NCI-H2171 (cell line): ENCODE measurements at regions not wholly inside any gene's neighbourhood (a gene's known extent, or its start where the extent isn't known, plus 50 kb on each side); places are given as distances from the start of the nearest gene placed in this dataset.

Experiments
- DNase-seq: peaks from one replicate; lab custom pipeline; 2025; lab: John Stamatoyannopoulos, UW

GRCh38 chrX:145630806-145631435, 186.7 kb upstream of the SLITRK2 start:
- DNase-seq, result no peak

DNA sequence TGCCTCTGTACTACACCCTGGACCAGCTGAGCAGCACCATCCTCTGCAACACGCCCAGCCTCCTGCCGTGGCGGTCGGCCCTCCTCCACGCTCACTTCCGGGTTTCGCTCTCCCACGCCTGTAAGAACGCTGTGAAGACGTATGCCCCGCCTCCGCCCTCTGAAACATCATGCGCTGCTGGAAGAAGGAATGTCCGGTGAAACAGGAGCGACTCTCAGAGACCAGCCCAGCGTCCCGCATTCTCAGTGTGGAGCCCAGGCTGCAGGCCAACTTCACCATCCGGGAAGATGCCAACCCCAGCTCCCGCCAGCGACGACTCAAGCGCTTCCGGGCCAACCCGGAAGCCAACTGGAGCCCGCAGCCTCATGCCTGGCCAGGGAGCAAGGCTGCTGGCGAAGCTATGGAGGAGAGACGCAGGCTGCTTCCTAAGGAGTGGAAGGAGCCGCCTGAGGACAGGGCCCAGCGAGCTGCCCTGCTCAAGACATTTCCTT, 186.1 kb upstream of the SLITRK2 start:
- no peak for DNase-seq

GRCh38 chrX:145654486-145654885, 163.1 kb upstream of the SLITRK2 start:
- no peak for DNase-seq

- DNase-seq, result no peak
These were observed 143.8 kb upstream of the SLITRK2 start for GRCh38 chrX:145673841-145674240.

DNA sequence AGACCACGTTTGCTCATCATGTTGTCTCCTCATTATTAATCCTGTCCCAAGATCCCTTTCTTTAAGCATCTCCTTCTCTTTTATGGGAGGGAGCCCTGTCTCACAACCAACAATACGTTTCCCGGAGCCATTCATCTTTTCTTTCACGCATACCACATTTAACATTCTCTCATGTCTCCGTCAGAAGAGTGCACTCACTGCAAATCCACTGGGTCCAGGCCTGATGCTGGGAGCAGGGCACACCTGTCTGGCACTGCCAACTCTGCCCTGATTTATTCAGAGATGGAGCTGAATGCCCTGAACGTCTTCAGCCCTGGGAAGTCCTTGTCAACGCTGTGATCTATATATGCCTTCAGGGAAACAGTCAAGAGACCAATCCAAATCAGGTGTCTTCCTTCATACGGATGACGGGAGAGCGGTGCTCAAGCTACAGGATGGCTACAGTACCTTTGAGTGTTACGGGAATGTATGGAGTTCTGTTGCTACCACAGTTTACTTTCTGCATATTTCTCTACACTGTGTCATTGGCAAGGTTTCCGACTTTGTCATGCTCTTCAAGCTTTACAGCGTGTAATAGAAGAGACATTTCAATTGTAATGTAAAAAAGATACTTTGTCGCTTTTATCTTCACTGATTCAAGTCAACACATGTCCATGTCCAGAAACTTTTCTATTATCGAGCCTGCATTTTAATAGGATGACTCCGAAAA, 140.4 kb upstream of the SLITRK2 start:
- DNase-seq, result no peak

DNA sequence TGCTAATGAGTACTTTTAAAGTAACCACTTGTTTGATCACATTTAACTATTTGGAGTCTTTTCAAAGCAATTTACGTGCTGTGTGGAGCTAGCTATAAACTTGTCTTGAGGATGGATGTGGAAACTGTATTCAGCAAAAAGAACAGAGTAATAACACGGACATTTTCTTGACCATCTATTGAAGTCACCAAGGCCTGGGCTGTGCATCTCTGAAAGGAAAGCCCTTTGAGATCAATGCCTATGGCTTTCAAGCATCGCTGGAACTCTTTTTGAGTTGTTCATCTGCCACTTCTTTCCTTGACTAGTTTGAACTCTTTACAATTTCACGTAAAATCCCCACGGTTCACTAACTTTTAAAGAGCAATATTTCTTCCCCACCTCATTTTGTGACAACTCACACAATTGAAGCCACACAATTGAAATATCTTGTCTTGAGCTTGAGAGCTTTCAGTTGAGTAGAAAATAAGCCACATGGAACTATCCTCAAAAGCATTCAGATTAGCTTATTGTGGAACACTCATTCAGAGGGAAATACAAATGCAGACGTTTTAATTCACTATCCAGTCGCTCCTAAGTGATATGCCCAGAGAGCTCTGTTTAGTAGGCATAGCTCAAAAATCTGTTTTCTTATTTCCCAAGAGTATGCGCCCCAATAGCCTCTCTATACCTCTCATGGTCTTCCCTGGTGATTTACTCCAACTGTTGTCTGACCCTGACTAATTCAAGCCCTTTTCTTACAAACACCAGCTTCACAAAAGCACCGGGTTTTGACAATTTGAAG, 134.9 kb upstream of the SLITRK2 start:
- DNase-seq, result no peak

DNA sequence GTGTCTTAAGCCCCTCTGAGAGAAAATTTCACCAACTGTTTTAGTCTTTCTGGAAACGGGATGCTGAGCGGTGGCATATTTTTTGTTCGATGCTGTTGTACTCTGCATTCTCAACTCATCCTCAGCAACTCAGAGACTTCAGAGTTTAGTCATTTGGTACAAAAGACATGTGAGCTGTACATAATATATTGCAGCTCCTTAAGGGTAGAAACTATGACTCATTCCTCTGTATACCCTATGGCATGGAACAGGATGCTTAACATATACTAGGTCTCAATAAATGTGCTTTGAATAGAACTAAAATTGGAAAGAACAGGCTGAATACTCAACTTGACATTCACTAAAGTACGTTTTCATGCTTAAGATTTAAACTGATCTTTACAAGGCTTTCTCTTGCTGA, 130.5 kb upstream of the SLITRK2 start:
- no peak for DNase-seq

GRCh38 chrX:145687707-145688106, 129.9 kb upstream of the SLITRK2 start:
- DNase-seq, result no peak

- DNase-seq, result no peak
These were observed 123.6 kb upstream of the SLITRK2 start for GRCh38 chrX:145694048-145694447.

- DNase-seq, result no peak
These were observed 101.9 kb upstream of the SLITRK2 start for GRCh38 chrX:145715641-145716138.

GRCh38 chrX:145716226-145716625, 101.4 kb upstream of the SLITRK2 start:
- DNase-seq, result no peak

- no peak for DNase-seq
These were observed 90.2 kb upstream of the SLITRK2 start for GRCh38 chrX:145727476-145727875.

DNA sequence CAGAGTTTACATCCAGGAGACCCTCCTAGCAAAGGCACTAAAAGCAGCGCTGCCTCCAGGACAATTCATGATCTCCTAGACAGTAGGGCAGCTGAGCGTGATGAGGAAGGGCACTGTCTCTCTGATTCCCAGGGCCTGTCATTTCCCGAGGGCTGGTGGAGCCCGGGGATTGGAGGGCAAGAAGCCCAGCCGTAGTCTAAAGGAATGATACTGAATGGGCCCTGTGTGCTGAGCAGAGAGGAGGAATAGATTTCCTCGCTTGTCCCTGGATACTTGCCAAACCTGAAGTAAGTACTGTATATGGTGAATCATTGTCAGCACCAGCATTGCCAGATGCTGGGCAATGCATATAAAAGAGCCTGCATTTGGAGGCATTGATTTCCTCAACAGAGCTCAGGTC, 88.0 kb upstream of the SLITRK2 start:
- no peak for DNase-seq

GRCh38 chrX:145735036-145735435, 82.6 kb upstream of the SLITRK2 start:
- DNase-seq, result no peak

- no peak for DNase-seq
These were observed 65.7 kb upstream of the SLITRK2 start for GRCh38 chrX:145751943-145752342.
